GM18502 (cell line): ENCODE measurements at regions not wholly inside any gene's neighbourhood (a gene's known extent, or its start where the extent isn't known, plus 50 kb on each side); places are given as distances from the start of the nearest gene placed in this dataset.

Source experiments
- ATAC-seq: cut with Tn5 transposase; IDR thresholded peaks from one replicate; pipeline ENCODE4 v1.9.1; 2021; ENCODE audit warnings: mild to moderate bottlenecking; ENCODE audit not compliant: unreplicated experiment, poor library complexity

DNA sequence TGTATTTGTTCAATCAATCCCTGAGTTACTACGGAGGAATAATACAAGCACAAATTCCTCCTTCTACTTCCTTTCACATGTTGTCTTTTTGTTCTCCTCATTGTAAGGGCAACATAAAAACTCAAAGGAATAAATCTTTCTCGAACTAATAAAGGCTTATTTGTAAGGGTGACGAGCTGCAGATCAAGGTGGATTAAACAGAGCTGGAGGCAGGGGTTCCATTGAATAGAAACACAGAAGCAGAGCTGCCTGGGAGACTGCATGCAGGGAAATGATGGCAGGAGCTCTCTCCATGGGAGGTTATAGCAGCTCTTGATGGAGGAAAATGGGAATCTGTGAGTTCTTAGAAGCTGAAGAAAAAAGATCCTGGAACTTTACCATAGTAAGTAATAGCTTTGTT is 160.2 kb downstream of the CYYR1 start:
- ATAC-seq: no peak

DNA sequence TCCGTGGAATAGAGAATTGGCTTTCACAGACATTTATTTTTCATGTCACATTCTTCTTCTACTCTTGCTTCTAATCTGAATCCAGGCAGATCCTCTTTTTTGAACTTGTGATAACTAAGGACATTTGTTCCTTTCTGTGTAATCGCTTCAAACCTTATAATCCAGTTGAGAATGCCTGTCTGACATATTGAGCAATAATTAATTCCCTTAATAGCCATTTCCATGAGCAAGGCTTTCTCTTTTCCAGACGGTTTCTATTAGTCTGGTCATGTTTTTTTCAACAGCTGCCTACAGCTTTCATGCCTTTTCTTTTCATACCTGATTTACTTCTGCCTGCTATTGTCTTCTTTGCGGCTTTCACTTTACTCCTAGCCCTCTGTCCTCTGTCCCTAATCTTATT is 163.4 kb downstream of the CYYR1 start:
- ATAC-seq: no peak

DNA sequence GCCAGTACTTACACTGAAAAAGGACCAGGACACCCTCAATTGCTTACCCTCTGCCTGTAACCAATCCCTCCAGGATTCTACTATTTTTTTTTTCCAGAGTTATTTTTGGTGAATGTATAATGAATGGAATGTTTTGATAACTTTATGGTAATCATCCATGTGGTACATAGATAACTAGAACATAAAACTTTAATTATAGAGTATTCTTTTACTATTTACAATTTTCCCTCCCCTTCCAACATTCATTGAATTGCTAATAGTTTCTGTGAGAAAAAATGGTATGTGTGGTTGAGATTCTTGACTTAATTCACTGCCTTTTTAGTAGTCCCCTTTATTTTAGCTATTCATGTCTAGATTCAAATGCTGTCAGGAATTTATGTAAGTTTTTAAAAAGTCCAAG is 164.6 kb downstream of the CYYR1 start:
- ATAC-seq: no peak

DNA sequence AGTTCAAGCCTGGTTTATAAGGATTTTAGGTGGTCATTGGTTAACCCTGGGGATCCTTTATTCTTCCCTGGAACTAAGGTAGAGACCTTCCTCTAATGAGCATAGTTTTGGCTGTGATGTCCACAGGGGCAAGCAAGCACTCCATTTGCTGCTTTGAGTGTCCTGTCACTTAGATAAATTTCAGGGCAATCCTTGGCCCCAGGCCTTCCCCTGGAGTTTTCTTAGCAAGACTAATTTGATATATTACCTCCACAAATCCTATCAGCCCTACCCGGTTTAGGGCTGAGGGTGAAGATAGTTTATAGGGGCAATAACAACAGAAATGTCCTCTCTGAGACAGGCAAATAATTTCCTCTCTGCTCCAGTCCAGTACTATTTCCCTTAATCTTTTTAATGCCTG is 166.6 kb downstream of the CYYR1 start:
- ATAC-seq: no peak

DNA sequence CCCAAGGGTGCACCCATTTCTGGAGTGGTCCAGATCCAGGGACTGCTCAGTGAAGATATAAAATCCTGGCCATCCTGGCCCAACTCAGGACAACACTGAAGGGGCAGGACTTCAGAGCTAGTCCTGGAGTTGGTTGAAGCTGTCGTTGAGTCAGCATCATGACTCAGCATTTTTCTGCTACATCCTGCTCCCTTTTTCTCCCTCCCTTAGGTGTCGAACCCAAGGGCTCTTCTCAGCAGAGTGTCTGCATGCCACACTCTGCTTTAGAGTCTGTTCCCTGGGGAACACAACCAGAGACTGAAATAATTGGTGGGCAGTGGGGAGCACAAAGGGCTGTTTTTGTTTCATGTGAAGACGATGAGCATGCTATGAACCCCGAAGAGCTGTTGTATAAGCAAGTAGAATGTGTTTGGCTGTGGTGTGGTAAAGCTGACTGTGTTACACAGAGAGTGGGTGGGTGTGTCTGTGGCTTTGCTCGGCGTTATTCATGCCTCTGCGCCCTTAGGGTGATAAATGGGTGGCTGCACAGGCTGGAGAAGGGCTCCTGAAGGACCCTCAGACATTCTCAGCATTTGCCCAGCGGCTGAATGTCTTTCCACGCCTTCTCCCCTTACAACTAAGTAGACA is 167.2 kb downstream of the CYYR1 start:
- ATAC-seq: peak; percentile 59

DNA sequence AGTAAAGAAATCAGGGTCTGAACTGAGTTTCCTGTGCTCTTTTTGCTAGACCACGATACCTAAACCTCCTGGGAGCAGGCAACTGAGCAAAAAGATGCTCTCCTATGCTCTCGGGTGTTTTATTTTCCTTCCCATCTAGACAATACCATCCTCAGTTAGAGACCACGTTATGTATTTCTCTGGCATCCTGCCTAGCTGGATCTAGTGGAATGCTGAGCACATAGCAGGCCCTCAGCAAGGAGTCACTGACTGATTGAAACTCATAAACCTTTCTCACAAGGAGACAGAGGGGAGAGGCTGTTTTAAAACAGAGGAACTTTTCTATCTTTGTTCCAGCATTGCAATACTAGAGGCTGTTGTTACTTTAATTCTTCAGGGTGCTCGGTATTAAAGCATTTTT is 168.0 kb downstream of the CYYR1 start:
- no peak for ATAC-seq

DNA sequence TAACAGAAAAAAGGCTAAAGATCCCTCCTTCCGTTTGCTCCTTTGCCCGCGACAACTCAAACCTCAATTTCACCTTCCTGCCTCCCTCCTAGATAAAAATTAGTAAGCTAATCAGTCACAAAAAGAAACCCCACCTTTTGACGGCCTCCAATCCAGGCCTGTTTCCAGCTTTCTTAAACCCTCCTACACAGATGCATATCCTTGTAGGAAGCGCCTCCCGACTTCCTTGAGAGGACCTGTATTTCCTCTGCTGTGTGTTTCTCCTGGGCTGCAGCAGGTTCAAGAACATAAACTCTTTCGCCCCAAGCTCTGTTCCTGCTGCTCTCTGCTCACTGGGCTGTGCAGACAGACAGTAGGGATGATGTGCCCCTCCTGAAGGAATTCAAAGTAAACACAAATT is 168.8 kb downstream of the CYYR1 start:
- no peak for ATAC-seq

DNA sequence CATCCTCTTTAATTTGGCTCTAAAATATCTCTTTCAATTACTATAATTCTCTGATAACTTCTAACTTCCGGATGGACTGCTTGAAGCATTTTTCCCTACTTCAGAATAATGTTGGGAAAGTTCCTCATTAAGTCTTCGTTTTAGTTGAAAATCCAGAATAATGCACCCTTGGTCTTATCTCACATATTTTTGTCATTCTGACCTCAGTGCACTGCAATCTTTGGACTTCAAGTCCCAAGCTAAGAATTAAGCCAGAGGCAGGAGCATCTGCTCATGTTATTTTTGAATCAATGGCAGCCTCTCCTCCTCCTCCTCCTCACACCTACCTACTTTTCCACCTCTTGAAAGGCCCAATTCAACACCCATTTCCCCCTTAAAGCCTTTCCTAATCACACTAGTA is 169.8 kb downstream of the CYYR1 start:
- no peak for ATAC-seq

DNA sequence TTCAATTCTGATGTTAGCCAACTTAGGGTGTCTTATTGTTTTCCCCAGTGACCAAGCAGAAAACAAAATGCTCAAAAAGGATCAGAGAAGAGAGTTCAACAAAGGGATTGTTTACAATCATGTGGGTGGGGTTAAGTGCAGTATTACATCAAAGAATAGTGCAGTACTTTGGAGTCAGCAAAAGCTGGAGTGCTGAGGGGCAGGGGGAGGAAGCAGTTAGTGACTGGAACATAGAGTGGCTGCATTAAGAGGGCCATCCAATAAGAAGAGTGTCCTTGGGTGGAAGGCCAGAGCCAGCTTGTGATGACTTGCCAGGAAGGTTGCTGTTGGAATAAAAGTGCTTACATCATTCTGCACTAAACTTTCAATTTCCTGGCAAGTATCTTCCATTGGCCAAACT is 175.5 kb downstream of the CYYR1 start:
- ATAC-seq: no peak

DNA sequence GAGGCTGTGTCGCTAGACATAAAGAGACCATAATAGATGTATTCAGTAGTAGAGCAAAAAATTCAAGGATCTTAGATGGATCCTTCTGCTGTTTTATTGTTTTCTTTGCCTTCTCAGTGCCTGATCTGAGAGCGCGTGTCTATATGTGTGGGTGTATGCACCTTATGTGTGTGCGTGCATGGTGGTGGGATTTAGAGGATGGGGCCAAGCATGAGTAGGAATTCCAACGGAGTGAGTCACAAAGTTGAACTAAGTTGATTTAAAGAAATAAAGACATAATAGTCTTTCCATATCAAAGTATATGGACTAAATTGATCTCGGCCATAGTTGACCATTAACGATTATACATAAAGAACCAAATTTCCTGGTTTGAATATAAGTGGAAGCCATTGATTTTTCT is 178.7 kb downstream of the CYYR1 start:
- ATAC-seq: no peak

DNA sequence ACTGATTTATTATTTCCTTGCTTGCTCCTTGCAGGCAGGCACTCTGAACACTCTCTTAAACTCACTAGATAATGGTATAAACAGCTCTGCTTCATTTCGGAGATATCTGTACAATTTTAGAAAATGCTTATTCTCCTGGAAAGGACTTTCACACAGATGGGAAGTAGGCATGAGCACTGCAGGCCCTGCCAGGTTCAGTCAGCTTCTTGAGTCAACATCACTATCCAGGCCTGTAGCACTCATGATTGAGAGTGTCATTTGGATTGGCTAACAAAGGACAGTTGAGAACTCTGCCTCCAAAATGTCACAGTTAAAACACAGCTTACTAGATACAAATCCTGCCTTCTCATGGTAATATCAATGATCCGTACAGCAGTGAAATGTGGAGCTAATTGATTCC is 181.9 kb downstream of the CYYR1 start:
- no peak for ATAC-seq

DNA sequence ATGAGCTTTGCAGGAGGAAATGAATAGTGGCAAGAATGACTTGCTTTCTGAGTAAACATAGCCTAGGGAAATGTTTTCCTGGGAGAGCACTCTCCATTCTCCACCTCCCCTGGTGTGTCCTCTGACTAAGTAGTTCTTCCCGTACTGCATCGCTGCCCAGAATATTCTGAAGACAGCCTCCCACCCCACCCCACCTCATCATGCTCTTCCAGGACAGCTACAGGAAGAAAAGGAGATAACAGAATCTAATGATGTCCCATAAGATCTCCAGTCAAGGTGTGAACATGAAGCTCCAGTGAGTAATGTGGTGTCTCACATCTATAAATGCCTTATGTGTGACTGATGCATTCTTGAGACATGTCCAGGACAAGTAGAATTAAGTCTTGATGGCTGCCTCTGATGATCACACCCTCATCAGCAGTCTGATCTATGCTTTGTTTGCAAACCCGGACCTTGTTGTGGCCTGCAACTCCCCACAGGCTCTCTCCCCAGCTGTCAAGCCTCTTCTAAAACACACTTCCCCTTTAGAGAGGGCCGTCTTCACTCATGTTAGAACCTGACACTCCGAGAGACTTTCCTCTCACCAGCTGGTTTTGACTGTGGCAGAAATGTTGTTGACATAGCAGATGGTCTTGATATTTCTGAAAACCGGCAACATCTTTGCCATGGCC is 183.0 kb downstream of the CYYR1 start:
- peak; percentile 80 for ATAC-seq

DNA sequence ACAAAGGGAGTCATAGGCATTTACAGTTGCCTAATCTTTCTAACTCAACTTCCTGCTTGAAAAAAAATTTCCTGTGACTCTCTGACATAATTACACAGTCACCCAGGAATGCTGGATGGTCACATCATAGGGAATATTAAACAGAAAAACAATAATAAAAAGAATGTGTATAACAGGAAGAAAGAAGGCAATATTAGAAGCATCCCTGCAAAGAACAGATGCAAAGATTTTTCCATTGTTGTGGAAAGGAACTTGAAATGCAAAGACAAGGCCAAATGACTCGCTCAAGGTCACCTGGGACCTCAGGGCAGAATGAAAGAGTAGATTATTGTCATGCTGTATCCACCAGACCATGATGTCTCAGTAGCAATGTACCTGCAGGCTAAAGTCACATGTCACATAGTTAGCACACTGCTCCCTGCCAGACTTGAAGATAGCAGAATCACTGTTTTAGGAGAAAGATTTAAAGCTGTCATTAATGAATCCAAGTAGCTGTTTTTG is 184.3 kb downstream of the CYYR1 start:
- no peak for ATAC-seq

DNA sequence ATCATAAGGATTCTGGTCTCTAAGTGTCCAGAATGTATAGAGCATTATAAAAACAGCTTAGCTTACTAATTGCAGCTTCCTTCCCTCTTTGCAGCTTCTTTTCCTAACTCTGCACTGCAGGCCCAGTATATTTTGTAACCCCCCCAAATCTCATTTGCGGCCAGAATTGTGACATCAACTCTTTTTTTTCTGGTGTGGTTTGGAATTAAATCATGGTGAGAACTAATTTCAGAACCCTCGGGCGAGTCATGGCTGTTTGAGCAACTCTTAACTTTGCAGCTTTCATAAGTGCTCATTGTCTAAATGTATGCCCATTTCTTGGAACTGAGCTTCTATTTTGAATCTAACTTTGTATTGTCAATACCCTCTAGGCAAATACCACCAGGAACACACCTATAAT is 187.4 kb downstream of the CYYR1 start:
- no peak for ATAC-seq

DNA sequence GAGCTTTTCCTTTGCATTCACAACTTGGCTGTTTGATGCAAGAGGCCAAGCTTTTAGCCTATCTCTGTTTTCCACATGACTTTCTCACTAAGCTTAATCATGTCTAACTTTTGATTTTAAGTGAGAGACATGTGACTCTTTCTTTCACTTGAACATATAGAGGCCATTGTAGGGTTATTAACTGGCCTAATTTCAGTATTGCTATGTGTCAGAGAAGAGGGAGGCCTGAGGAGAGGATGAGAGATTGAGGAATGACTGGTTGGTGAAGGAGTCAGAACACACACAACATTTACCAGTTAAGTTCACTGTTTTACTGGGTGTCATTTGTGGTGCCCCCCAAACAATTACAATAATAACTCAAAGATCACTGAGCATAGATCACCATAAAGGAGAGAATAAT is 193.5 kb downstream of the CYYR1 start:
- ATAC-seq: no peak

DNA sequence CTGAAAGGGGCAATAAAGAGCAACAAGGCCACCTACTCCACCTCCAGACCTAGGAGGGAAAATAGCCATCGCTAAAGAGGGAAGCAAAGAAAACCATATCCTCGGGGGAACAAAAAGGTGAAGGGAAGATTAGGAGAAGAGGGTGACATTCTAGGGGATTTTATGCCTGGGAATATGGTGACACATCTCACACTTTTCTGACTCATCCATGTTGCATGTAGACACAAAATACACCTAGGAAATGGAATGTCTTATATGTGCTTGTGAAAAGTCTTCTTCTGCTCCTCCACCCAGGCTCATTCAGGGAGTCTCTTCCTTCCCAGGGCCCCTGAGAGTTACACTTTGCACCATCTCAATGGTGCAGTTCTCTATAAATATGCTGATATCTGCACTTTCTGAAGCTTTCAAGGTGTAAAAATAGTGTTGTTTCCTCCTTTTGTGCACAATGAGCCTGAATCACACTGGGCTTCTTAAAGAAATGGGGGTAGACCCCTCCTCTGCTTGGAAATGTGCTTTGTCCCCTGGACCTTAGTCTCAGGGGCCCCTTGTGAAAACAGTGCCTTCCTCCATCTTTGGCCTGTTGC is 195.9 kb downstream of the CYYR1 start:
- ATAC-seq: no peak

DNA sequence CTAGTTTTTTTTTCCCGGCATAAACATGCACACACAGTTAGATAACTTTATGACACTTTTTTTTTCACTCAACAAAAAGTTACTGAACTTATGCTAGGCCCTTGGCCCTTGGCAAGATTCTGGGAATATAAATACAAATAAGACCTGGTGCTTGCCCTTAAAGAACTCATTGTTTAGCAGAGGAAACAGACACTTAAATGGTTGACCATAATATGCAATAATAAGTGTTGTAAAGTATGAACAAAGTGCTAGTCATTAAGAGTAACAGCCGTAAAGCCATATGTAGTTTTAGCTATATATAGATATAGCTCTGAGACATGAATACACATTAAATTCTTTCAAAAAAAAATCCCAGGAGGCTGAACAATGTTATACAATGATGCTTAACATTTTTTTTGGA is 198.3 kb downstream of the CYYR1 start:
- no peak for ATAC-seq

DNA sequence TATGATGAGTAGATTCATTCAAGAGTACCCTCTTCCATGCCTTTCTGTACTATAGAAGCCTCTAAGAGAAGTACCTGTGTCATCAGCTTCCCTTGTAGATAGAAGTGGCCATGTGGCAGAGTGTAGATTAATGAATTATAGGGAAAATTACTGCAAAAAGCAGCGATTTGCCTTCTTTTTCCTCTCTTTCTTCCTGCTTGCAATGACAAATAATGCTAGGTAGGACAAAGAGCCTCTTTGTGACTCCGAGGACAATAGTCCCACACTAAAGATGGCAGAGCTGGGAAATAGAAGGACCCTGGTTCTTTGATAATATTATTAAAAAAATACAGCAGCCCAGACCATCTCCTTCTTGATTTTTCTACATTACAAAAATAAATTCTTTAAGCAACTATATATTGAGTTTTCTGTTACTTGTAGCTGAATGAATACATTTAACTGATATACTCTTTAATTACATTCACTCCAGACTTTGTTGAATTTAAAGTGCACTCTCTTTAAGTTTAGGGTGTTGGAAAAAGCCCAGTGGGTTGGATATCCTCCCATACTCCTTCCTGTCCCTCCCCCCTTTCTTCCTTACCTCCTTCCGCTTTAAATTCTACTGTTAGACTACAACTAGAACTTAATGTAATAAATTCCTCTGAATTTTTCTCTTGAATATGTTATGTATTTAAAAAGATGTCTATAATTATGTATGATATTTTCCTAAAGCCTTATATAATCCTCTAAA is 198.2 kb upstream of the APP start:
- ATAC-seq: no peak

DNA sequence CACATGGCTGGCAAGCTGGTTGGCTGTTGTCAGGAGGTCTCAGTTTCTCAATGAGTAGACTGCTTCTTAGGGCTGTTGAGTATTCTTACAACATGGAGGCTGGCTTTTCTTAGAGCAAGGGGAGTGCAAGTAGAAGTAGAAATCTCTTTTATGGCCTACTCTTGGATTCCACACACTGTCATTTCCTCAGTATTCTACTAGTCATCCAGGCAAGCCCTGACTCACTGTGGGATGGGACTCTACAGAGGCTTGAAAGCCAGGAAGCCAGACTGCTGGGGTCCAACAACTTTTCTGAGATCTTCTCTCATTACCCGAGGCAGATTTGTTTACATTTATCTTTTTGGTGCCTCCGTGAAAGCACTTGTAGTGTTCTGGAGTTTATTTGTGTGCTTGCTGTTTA is 196.2 kb upstream of the APP start:
- no peak for ATAC-seq

DNA sequence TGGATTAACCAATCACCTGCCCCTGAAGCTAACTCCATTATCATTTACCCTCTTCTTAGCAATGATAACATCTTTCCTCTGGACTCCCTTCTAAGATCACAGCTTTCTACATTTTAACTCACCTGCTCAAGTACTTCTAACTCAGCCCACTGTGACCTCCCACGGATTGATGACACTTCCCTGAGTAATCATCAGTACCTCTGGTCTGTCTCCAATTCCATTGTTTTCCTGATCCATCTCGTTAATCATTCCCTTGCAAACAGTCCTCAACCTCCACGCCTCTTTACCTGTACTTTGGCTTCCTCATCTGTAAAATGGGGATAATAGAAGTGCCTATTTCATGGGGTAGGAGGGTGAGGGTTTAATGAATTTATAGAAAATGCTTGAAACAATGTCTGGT is 195.3 kb upstream of the APP start:
- ATAC-seq: no peak

DNA sequence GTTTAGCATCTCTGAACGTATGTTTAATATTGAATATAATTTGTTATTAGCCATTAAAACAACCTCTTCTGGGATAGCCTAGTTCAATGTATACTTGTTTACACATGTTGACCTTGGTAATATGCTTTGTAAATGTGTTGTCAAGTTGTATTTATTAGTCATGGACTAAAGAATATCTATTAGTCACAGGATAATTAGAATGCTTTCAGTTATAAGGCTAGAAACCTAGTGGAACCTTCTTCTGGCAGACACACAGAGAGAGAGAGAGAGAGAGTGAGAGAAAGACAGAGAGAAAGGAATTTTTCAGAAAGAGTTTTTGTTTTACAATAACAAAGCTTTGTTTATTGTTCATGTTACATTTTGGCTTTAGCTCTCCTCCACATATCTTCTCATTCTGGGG is 181.1 kb upstream of the APP start:
- no peak for ATAC-seq
